ENCODE measurements at regions not wholly inside any gene's neighbourhood (a gene's known extent, or its start where the extent isn't known, plus 50 kb on each side); places are given as distances from the start of the nearest gene placed in this dataset.

- TF ChIP-seq CTCF (IDR thresholded peaks at IDR 0.05) = no peak
- TF ChIP-seq ZFX (IDR thresholded peaks at IDR 0.05; ENCODE audit: borderline replicate concordance) = no peak
Measured at GRCh38 chr21:21952566-21952965, 954.4 kb downstream of the NCAM2 start.

Data from 22Rv1 (cell line).